ENCODE measurements at regions not wholly inside any gene's neighbourhood (a gene's known extent, or its start where the extent isn't known, plus 50 kb on each side); places are given as distances from the start of the nearest gene placed in this dataset.
"Not testable (repeated sequence)": the region's sequence is repeated elsewhere in the genome, so short reads cannot be mapped to it uniquely, and the experiment has no call there.

- H3K4me3 ChIP-seq (ENCODE audit: low read length); H3K27me3 ChIP-seq (ENCODE audit: insufficient read depth, low read length); H3K4me1 ChIP-seq (ENCODE audit: insufficient read depth, low read length); H3K9me3 ChIP-seq (ENCODE audit: low read depth, low read length): not testable (repeated sequence)
Observed at GRCh38 chr5:34096033-34096432, 53.0 kb upstream of the C1QTNF3 start.

- H3K27me3 ChIP-seq (ENCODE audit: insufficient read depth, low read length); H3K4me1 ChIP-seq (ENCODE audit: insufficient read depth, low read length); H3K4me3 ChIP-seq (ENCODE audit: low read length); H3K9me3 ChIP-seq (ENCODE audit: low read depth, low read length): not testable (repeated sequence)
Observed at GRCh38 chr5:34099891-34100290, 56.9 kb upstream of the C1QTNF3 start.

GRCh38 chr5:34101567-34101966, 58.6 kb upstream of the C1QTNF3 start:
- not testable (repeated sequence) for H3K4me3 ChIP-seq (ENCODE audit: low read length); H3K9me3 ChIP-seq (ENCODE audit: low read depth, low read length); H3K4me1 ChIP-seq (ENCODE audit: insufficient read depth, low read length); H3K27me3 ChIP-seq (ENCODE audit: insufficient read depth, low read length)

GRCh38 chr5:34108897-34109296, 65.9 kb upstream of the C1QTNF3 start:
- H3K4me1 ChIP-seq (ENCODE audit: insufficient read depth, low read length); H3K9me3 ChIP-seq (ENCODE audit: low read depth, low read length); H3K4me3 ChIP-seq (ENCODE audit: low read length); H3K27me3 ChIP-seq (ENCODE audit: insufficient read depth, low read length): not testable (repeated sequence)

- not testable (repeated sequence) for H3K4me1 ChIP-seq (ENCODE audit: insufficient read depth, low read length); H3K4me3 ChIP-seq (ENCODE audit: low read length); H3K9me3 ChIP-seq (ENCODE audit: low read depth, low read length); H3K27me3 ChIP-seq (ENCODE audit: insufficient read depth, low read length)
Observed at GRCh38 chr5:34124280-34124679, 81.3 kb upstream of the C1QTNF3 start.

- not testable (repeated sequence) for H3K4me1 ChIP-seq (ENCODE audit: insufficient read depth, low read length); H3K27me3 ChIP-seq (ENCODE audit: insufficient read depth, low read length); H3K4me3 ChIP-seq (ENCODE audit: low read length); H3K9me3 ChIP-seq (ENCODE audit: low read depth, low read length)
Observed at GRCh38 chr5:34125354-34125753, 82.3 kb upstream of the C1QTNF3 start.

- not testable (repeated sequence) for H3K9me3 ChIP-seq (ENCODE audit: low read depth, low read length); H3K27me3 ChIP-seq (ENCODE audit: insufficient read depth, low read length)
Observed at GRCh38 chr5:34126741-34127140, 83.7 kb upstream of the C1QTNF3 start.

GRCh38 chr5:34127818-34128217, 84.8 kb upstream of the C1QTNF3 start:
- not testable (repeated sequence) for H3K4me3 ChIP-seq (ENCODE audit: low read length); H3K27me3 ChIP-seq (ENCODE audit: insufficient read depth, low read length); H3K9me3 ChIP-seq (ENCODE audit: low read depth, low read length); H3K4me1 ChIP-seq (ENCODE audit: insufficient read depth, low read length)

More at GRCh38 chr5:34126741-34127140, 83.7 kb upstream of the C1QTNF3 start:
- not testable (repeated sequence) for H3K4me1 ChIP-seq (ENCODE audit: insufficient read depth, low read length); H3K4me3 ChIP-seq (ENCODE audit: low read length)

GRCh38 chr5:34128890-34129289, 85.9 kb upstream of the C1QTNF3 start:
- H3K4me1 ChIP-seq (ENCODE audit: insufficient read depth, low read length); H3K27me3 ChIP-seq (ENCODE audit: insufficient read depth, low read length); H3K4me3 ChIP-seq (ENCODE audit: low read length); H3K9me3 ChIP-seq (ENCODE audit: low read depth, low read length): not testable (repeated sequence)

- not testable (repeated sequence) for H3K4me3 ChIP-seq (ENCODE audit: low read length); H3K27me3 ChIP-seq (ENCODE audit: insufficient read depth, low read length); H3K4me1 ChIP-seq (ENCODE audit: insufficient read depth, low read length); H3K9me3 ChIP-seq (ENCODE audit: low read depth, low read length)
Observed at GRCh38 chr5:34154988-34155387, 112.0 kb upstream of the C1QTNF3 start.

GRCh38 chr5:34156703-34157414, 113.8 kb upstream of the C1QTNF3 start:
- H3K27me3 ChIP-seq (ENCODE audit: insufficient read depth, low read length); H3K4me1 ChIP-seq (ENCODE audit: insufficient read depth, low read length); H3K4me3 ChIP-seq (ENCODE audit: low read length); H3K9me3 ChIP-seq (ENCODE audit: low read depth, low read length): not testable (repeated sequence)

GRCh38 chr5:34160904-34161303, 117.9 kb upstream of the C1QTNF3 start:
- H3K27me3 ChIP-seq (ENCODE audit: insufficient read depth, low read length); H3K9me3 ChIP-seq (ENCODE audit: low read depth, low read length); H3K4me1 ChIP-seq (ENCODE audit: insufficient read depth, low read length); H3K4me3 ChIP-seq (ENCODE audit: low read length): not testable (repeated sequence)

- H3K4me1 ChIP-seq (ENCODE audit: insufficient read depth, low read length); H3K4me3 ChIP-seq (ENCODE audit: low read length); H3K9me3 ChIP-seq (ENCODE audit: low read depth, low read length); H3K27me3 ChIP-seq (ENCODE audit: insufficient read depth, low read length): not testable (repeated sequence)
Observed at GRCh38 chr5:34171398-34171797, 128.4 kb upstream of the C1QTNF3 start.

- H3K27me3 ChIP-seq (ENCODE audit: insufficient read depth, low read length); H3K4me1 ChIP-seq (ENCODE audit: insufficient read depth, low read length); H3K9me3 ChIP-seq (ENCODE audit: low read depth, low read length); H3K4me3 ChIP-seq (ENCODE audit: low read length): not testable (repeated sequence)
Observed at GRCh38 chr5:34179453-34180190, 136.6 kb upstream of the C1QTNF3 start.

GRCh38 chr5:34180225-34180624, 137.2 kb upstream of the C1QTNF3 start:
- H3K9me3 ChIP-seq (ENCODE audit: low read depth, low read length); H3K4me3 ChIP-seq (ENCODE audit: low read length); H3K27me3 ChIP-seq (ENCODE audit: insufficient read depth, low read length); H3K4me1 ChIP-seq (ENCODE audit: insufficient read depth, low read length): not testable (repeated sequence)

GRCh38 chr5:34180940-34181614, 138.1 kb upstream of the C1QTNF3 start:
- H3K4me3 ChIP-seq (ENCODE audit: low read length); H3K9me3 ChIP-seq (ENCODE audit: low read depth, low read length); H3K4me1 ChIP-seq (ENCODE audit: insufficient read depth, low read length); H3K27me3 ChIP-seq (ENCODE audit: insufficient read depth, low read length): not testable (repeated sequence)

All from mononuclear cell (primary cell).